ENCODE measurements at regions not wholly inside any gene's neighbourhood (a gene's known extent, or its start where the extent isn't known, plus 50 kb on each side); places are given as distances from the start of the nearest gene placed in this dataset.

DNA sequence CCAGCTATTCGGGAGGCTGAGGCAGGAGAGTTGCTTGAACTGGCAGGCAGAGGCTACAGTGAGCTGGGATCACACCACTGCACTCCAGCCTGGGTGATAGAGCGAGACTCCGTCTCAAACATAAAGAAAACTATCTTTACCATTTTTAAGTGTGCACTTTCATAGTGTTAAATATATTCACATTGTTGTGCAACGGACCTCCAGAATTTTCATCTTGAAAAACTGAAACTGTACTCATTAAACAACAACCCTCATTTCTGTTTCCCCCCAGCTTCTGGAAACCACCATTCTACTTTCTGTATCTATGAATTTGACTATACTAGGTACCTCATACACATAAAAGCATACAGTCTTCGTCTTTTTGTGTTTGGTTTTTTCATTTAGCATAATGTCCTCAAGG is 375.1 kb downstream of the SHQ1 start:
- H3K36me3 Mint-ChIP-seq: no peaks in the 10 kb centered on the region
- Histone ChIP-seq H3K27me3 (ENCODE audit: insufficient read depth, low read length) (no peaks in the 10 kb centered on the region), H3K4me1 (ENCODE audit: insufficient read depth, low read length) (no peaks in the 10 kb centered on the region), H3K9me3 (ENCODE audit: control insufficient read depth in 1 of 2, low read length in 2 of 2) (no peaks in the 10 kb centered on the region), H3K27ac (ENCODE audit: low read depth, low read length) (no peak overlapping the region), H3K4me3 (ENCODE audit: low read length in 2 of 2) (no peak overlapping the region), H3K36me3 (ENCODE audit: insufficient read depth, low read length) (no peaks in the 10 kb centered on the region)
- ChIA-PET CTCF (ENCODE audit: partially characterized antibody) (no interaction called here), POLR2A (ENCODE audit: partially characterized antibody) (interaction anchor here (0.6 to 1.0 kb wide), 2 partner anchors 26 to 181 kb away, joined by 3 to 4 read pairs; no protein-coding TSS in a partner anchor)
- intact Hi-C loops (cut with micrococcal nuclease): no loop called here
- peaks cover 0 to 2% (median 0%) of the 10 kb centered on the region in 8 donors for H3K9me3 Mint-ChIP-seq
- H3K27me3 Mint-ChIP-seq: peaks cover 1 to 3% of the 10 kb centered on the region in 2 donors
- H3K4me3 Mint-ChIP-seq: no peak overlapping the region
- DNase-seq: no peak
- H3K27ac Mint-ChIP-seq: no peak overlapping the region
- peaks cover 0 to 3% (median 2%) of the 10 kb centered on the region in 4 donors for H3K4me1 Mint-ChIP-seq

DNA sequence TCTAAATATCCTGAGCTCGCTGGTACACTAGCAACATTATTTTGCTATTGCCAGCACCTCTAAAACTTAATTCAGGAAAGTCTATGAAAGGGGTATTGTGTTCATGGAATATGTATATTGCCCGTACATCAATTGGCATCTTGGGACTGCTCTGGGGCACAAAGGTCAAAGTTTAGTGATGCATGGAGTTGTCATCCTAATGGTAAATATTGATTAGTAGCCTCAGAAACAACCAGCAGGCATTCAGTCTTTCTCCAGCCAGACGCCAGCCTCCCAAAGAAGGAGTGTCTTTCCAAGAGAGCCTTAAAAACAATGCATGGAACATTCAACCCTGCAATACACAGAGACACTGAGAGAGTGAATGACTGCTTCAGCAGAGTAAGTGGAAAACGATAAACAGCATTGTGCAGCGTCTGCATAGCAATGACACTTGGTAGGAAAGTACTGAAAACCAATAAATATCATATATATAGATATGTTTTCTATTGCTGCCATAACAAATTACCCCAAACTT is 377.3 kb downstream of the SHQ1 start:
- ChIA-PET CTCF (ENCODE audit: partially characterized antibody) (no interaction called here), POLR2A (ENCODE audit: partially characterized antibody) (no interaction called here)
- Mint-ChIP-seq H3K27ac (no peak overlapping the region), H3K27me3 (peaks cover 3 to 4% of the 10 kb centered on the region in 2 donors), H3K36me3 (no peaks in the 10 kb centered on the region), H3K9me3 (peaks cover 0 to 2% (median 0%) of the 10 kb centered on the region in 8 donors), H3K4me3 (no peak overlapping the region), H3K4me1 (peaks cover 0 to 3% (median 2%) of the 10 kb centered on the region in 4 donors)
- intact Hi-C loops (cut with micrococcal nuclease): no loop called here
- H3K4me3 ChIP-seq (ENCODE audit: low read length in 2 of 2): no peak overlapping the region
- H3K27me3 ChIP-seq (ENCODE audit: insufficient read depth, low read length): no peaks in the 10 kb centered on the region
- no peak for DNase-seq
- H3K27ac ChIP-seq (ENCODE audit: low read depth, low read length): no peak overlapping the region
- no peaks in the 10 kb centered on the region for H3K36me3 ChIP-seq (ENCODE audit: insufficient read depth, low read length)
- no peaks in the 10 kb centered on the region for H3K4me1 ChIP-seq (ENCODE audit: insufficient read depth, low read length)
- H3K9me3 ChIP-seq (ENCODE audit: control insufficient read depth in 1 of 2, low read length in 2 of 2): no peaks in the 10 kb centered on the region

DNA sequence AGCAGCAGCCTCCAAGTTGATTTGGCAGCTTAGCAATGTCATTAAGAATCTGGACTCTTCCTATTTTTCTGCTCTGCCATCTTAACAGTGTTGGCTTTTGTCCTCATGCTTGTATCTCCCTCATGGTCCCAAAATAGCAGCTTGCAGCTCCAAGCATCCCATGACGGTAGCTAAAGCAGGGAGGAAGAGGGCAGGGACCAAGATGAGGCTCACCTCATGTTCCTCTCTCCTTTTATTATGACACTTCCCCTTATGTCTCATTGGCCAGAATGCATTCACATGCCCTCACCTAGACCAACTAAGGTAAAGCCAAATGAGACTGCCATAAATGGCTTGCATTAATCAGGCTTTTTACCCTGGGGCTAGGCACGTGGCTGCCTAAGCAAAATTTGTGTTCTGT is 382.4 kb downstream of the SHQ1 start:
- CTCF ChIA-PET (ENCODE audit: partially characterized antibody): no interaction called here
- Histone ChIP-seq H3K4me1 (ENCODE audit: insufficient read depth, low read length) (no peaks in the 10 kb centered on the region), H3K36me3 (ENCODE audit: insufficient read depth, low read length) (no peaks in the 10 kb centered on the region), H3K4me3 (ENCODE audit: low read length in 2 of 2) (no peak overlapping the region), H3K9me3 (ENCODE audit: control insufficient read depth in 1 of 2, low read length in 2 of 2) (no peaks in the 10 kb centered on the region), H3K27ac (ENCODE audit: low read depth, low read length) (no peak overlapping the region), H3K27me3 (ENCODE audit: insufficient read depth, low read length) (no peaks in the 10 kb centered on the region)
- no peaks in the 10 kb centered on the region for H3K9me3 Mint-ChIP-seq
- no peaks in the 10 kb centered on the region for H3K36me3 Mint-ChIP-seq
- H3K4me3 Mint-ChIP-seq: no peak overlapping the region
- POLR2A ChIA-PET (ENCODE audit: partially characterized antibody): no interaction called here
- no peak for DNase-seq
- H3K4me1 Mint-ChIP-seq: peaks cover 0 to 2% (median 0%) of the 10 kb centered on the region in 4 donors
- intact Hi-C loops (cut with micrococcal nuclease): no loop called here
- H3K27me3 Mint-ChIP-seq: peaks cover 4 to 8% of the 10 kb centered on the region in 2 donors
- H3K27ac Mint-ChIP-seq: no peak overlapping the region

DNA sequence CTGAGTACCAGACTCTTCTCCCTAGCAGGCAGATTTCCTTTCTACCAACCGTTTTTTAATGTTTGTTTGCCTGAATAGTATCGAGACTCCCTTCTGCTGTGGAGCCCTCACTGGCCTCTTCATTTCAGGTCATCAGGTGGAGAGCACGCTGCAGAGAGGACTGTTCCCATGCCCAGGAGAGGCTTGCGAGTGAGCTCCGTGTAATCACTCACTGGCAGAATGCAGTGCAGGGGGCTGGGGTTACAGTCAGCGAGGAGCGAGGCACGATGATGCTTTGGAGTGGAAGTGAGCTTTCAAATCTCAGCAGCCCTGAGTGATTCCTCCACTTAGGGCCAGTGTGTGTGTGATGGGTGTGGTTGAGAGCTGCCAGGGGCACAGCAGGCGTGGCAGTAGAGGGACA is 385.2 kb downstream of the SHQ1 start:
- H3K4me3 ChIP-seq (ENCODE audit: low read length in 2 of 2): no peak overlapping the region
- H3K27me3 ChIP-seq (ENCODE audit: insufficient read depth, low read length): no peaks in the 10 kb centered on the region
- no peaks in the 10 kb centered on the region for H3K36me3 ChIP-seq (ENCODE audit: insufficient read depth, low read length)
- ChIA-PET CTCF (ENCODE audit: partially characterized antibody) (no interaction called here), POLR2A (ENCODE audit: partially characterized antibody) (no interaction called here)
- no peak overlapping the region for H3K27ac ChIP-seq (ENCODE audit: low read depth, low read length)
- H3K4me1 Mint-ChIP-seq: peaks cover 0 to 2% (median 0%) of the 10 kb centered on the region in 4 donors
- intact Hi-C loops (cut with micrococcal nuclease): no loop called here
- H3K4me3 Mint-ChIP-seq: no peak overlapping the region
- no peak overlapping the region for H3K27ac Mint-ChIP-seq
- H3K9me3 ChIP-seq (ENCODE audit: control insufficient read depth in 1 of 2, low read length in 2 of 2): no peaks in the 10 kb centered on the region
- H3K9me3 Mint-ChIP-seq: peaks cover 0 to 2% (median 0%) of the 10 kb centered on the region in 8 donors
- no peak for DNase-seq
- no peaks in the 10 kb centered on the region for H3K36me3 Mint-ChIP-seq
- no peaks in the 10 kb centered on the region for H3K4me1 ChIP-seq (ENCODE audit: insufficient read depth, low read length)
- peaks cover 10 to 11% of the 10 kb centered on the region in 2 donors for H3K27me3 Mint-ChIP-seq

DNA sequence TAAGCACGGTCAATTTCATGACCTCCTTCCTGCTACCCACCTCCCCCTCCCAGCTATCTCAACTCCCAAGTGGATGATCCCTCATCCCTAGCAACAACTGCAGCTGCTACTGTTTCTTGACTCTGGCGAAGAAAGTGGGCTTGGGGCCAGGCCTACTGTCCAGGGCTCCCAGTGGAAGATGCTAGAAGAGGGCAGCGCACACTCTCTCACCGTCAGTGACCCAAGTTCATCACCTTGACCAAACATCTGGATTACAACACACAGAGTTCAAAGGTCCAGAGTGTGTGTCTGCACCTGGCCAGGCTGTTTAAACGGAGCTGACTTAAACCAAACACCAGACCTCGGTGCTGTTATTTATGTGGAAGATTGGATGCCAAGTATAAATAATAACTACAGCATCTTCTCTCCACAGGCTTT is 385.6 kb downstream of the SHQ1 start:
- DNase-seq: no peak
- H3K4me3 ChIP-seq (ENCODE audit: low read length in 2 of 2): no peak overlapping the region
- Mint-ChIP-seq H3K9me3 (peaks cover 0 to 2% (median 0%) of the 10 kb centered on the region in 8 donors), H3K4me3 (no peak overlapping the region), H3K36me3 (no peaks in the 10 kb centered on the region), H3K4me1 (peaks cover 0 to 2% (median 0%) of the 10 kb centered on the region in 4 donors), H3K27ac (no peak overlapping the region), H3K27me3 (peaks cover 10 to 11% of the 10 kb centered on the region in 2 donors)
- H3K36me3 ChIP-seq (ENCODE audit: insufficient read depth, low read length): no peaks in the 10 kb centered on the region
- intact Hi-C loops (cut with micrococcal nuclease): no loop called here
- no peak overlapping the region for H3K27ac ChIP-seq (ENCODE audit: low read depth, low read length)
- H3K4me1 ChIP-seq (ENCODE audit: insufficient read depth, low read length): no peaks in the 10 kb centered on the region
- CTCF ChIA-PET (ENCODE audit: partially characterized antibody): no interaction called here
- no peaks in the 10 kb centered on the region for H3K9me3 ChIP-seq (ENCODE audit: control insufficient read depth in 1 of 2, low read length in 2 of 2)
- H3K27me3 ChIP-seq (ENCODE audit: insufficient read depth, low read length): no peaks in the 10 kb centered on the region
- POLR2A ChIA-PET (ENCODE audit: partially characterized antibody): no interaction called here

DNA sequence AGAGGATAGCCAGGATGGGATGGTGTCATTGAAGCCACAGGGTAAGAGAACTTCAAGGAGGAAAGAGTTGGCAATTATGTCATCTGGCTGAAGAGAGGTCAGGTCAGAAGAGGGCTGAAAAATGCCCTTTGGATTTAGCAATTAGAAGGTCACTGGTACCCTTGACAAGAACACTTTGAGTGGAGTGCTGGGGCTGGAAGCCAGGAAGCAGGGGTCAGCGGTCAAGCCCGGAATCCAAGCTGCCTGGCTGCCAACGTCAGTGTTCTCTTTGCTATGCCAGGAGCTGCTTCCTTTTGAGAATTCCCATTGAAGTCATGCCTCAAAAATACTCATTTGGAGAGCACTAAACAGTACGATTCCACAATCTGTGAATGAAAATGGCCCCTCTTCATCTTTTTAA is 386.5 kb downstream of the SHQ1 start:
- H3K27ac Mint-ChIP-seq: no peak overlapping the region

DNA sequence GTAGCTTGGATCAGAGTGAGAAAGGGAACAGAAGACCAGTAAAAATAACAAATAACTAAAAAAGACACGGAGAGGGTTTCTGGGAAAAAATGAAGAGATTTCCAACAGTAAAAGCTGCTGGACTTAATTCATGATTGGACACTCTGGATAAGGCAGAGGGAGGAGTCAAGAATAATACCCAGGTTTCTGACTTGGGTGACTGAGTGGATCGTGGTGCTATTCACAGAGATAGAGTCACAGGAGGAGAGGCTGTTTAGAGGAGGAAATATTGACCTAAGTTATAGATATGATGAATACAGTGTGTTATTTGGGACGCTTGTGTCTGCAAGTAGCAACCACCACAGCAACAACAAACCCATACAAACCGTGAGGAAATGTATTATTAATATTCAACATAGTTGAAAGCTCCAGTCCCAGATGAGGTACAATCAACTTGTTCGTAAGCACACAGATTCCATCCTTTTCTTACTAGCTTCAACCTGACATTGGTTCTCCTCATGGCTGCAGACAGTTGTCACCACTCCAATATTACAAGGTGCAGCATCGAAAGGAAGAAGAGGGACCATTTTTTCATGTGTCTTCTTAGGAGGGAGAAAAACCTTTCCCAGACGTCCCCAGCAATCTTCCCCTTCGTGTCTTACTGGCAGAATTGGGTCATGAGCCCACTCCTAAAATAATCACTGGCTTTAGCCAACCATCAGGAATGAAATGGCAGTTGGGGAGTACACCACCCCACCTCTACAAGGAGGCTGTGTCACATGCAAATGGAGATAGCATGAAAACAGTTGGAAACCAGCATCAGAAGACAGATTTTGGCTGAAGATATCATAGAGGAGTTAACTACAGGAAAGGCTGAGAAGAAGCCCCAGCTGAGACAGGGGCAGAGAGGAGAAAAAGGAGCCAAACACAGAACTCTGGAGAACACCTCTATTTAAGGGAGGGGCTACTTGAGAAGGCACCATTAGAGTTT is 387.8 kb downstream of the SHQ1 start:
- POLR2A ChIA-PET (ENCODE audit: partially characterized antibody): no interaction called here

More for the DNA sequence above, 386.5 kb downstream of the SHQ1 start:
- no peaks in the 10 kb centered on the region for H3K9me3 ChIP-seq (ENCODE audit: control insufficient read depth in 1 of 2, low read length in 2 of 2)
- H3K4me1 Mint-ChIP-seq: peaks cover 0 to 2% (median 0%) of the 10 kb centered on the region in 4 donors
- ChIA-PET POLR2A (ENCODE audit: partially characterized antibody) (no interaction called here), CTCF (ENCODE audit: partially characterized antibody) (no interaction called here)
- no peaks in the 10 kb centered on the region for H3K27me3 ChIP-seq (ENCODE audit: insufficient read depth, low read length)
- H3K4me3 Mint-ChIP-seq: no peak overlapping the region
- no peak overlapping the region for H3K27ac ChIP-seq (ENCODE audit: low read depth, low read length)
- H3K27me3 Mint-ChIP-seq: peaks cover 10 to 11% of the 10 kb centered on the region in 2 donors
- intact Hi-C loops (cut with micrococcal nuclease): no loop called here
- no peaks in the 10 kb centered on the region for H3K36me3 Mint-ChIP-seq
- H3K4me3 ChIP-seq (ENCODE audit: low read length in 2 of 2): no peak overlapping the region
- peaks cover 0 to 2% (median 0%) of the 10 kb centered on the region in 8 donors for H3K9me3 Mint-ChIP-seq
- no peaks in the 10 kb centered on the region for H3K4me1 ChIP-seq (ENCODE audit: insufficient read depth, low read length)
- H3K36me3 ChIP-seq (ENCODE audit: insufficient read depth, low read length): no peaks in the 10 kb centered on the region
- no peak for DNase-seq

More for the DNA sequence above, 387.8 kb downstream of the SHQ1 start:
- H3K9me3 Mint-ChIP-seq: peaks cover 0 to 2% (median 0%) of the 10 kb centered on the region in 8 donors
- Histone ChIP-seq H3K27ac (ENCODE audit: low read depth, low read length) (no peak overlapping the region), H3K27me3 (ENCODE audit: insufficient read depth, low read length) (no peaks in the 10 kb centered on the region), H3K4me1 (ENCODE audit: insufficient read depth, low read length) (no peaks in the 10 kb centered on the region), H3K36me3 (ENCODE audit: insufficient read depth, low read length) (no peaks in the 10 kb centered on the region), H3K4me3 (ENCODE audit: low read length in 2 of 2) (no peak overlapping the region), H3K9me3 (ENCODE audit: control insufficient read depth in 1 of 2, low read length in 2 of 2) (no peaks in the 10 kb centered on the region)
- H3K4me1 Mint-ChIP-seq: peaks cover 0 to 5% (median 2%) of the 10 kb centered on the region in 4 donors
- no peaks in the 10 kb centered on the region for H3K36me3 Mint-ChIP-seq
- intact Hi-C loops (cut with micrococcal nuclease): no loop called here
- H3K27ac Mint-ChIP-seq: peak overlapping the region in 1 of 7 donors; percentile 61
- no peak overlapping the region for H3K4me3 Mint-ChIP-seq
- CTCF ChIA-PET (ENCODE audit: partially characterized antibody): no interaction called here
- peaks cover 10% of the 10 kb centered on the region in 2 donors for H3K27me3 Mint-ChIP-seq
- DNase-seq: no peak

Data from CD4-positive, alpha-beta memory T cell (primary cell).